ENCODE measurements at regions not wholly inside any gene's neighbourhood (a gene's known extent, or its start where the extent isn't known, plus 50 kb on each side); places are given as distances from the start of the nearest gene placed in this dataset.

DNA sequence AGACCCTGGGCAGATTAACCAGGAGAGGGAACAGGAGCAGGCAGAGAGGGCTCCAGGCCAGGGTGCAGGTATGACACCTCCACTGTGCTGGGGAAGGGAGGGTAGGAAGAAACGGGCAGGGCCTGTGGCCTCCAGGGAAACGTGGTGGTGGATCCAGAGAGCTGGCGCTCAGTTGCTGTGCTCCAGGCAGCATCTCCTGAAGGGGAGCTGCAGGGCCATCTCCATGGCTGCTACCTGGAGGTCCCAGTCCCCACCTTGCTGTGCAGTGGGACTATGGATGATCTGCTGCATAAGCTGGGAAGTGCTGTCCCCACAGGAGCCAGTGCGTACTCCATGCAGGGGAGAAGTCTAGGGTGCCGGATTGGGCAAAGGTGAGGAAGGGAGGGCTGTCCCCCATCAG lies 125.9 kb upstream of the RUNX3 start:
- no peak for DNase-seq (ENCODE audit: low spot score)

DNA sequence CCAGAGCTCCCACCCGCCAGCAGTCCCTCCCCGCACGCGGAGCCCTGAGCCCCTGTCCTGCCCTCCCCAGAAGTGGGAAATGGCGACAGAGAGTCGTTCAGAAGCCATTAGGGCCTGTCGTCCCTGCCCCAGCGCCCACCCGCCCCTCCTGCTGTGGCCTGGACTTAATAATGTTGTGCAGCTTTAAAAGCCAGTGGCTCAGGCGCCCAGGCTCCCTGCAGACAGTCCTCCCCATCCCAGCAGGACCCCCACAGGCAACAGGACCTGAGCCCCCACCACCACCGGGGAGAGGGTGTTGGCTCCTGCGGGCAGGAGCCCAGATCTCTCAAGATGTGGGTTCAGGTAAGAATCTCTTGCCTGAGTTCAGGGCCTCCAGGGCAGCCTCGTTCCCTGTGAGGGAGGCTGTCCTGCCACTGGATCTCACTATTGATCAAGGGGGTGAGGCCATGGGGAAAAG lies 125.3 kb upstream of the RUNX3 start:
- DNase-seq (ENCODE audit: low spot score): no peak

DNA sequence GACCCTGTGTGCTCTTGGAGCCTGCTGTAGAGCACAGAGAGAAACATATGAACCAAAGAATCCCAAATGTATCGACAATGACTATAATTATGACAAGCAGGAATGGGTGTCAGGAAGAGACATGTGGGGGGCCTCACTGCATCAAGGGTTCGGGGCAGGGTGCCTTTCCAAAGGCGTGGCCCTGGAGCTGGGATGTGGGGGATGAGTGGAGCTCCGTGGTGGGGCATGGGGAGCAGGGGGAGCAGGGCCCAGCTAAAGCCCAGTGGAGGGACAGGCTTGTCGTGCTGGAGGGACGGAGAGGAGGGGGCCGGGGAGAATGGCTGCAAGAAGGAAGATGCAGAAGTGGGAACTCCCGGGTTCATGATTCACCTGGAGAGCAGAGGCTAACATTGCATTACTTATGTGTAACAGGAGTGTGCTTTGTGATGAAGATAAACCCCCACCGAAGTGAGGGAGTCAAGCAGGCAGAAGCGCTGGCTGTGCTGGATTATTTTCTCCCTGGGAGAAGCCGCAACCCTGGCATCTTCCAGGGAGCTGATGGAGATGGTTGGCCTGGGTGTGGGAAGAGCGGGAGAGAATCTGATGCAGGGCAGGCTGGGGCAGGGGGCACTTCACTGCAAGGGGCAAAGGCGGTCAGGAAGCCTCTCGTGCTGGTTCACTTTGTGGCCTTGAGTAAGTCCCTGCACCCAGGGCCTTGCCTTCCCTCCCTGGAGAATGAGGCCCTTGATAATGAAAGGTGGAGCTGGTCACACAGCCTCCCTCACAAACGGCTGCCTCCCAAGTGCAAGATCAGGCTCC lies 124.6 kb upstream of the RUNX3 start:
- no peak for DNase-seq (ENCODE audit: low spot score)

DNA sequence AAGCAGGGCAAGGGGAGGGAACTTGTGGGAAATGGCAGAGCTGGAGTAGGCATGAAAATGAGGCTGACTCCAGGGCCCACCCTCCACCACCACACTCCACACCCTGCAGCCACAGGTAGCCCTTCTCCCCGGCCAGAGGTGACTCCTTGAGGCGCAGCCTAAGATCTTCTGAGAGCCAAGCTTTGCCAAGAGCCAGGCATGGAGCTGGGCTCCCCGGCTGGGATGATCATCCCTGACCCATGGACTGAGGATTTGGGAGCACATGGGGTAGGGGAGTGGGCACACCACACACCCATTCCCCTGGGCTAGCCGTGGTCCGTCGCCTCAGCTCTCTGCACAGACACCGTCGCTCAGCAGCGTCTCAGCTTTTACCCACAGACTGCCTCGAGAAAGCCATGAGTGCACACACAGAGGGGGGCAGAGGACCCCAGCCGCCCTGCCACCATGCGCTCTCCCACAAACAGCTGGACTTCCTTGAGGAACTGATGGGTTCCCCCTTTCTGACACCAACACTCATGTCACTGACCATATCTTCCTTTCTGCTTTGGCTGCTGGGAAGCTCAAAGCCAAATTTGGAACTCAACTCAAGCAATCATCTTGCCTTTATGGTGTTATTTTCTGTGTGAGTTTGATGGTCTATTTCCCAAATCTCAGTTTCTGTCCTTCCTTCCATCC lies 123.6 kb upstream of the RUNX3 start:
- no peak for DNase-seq (ENCODE audit: low spot score)

DNA sequence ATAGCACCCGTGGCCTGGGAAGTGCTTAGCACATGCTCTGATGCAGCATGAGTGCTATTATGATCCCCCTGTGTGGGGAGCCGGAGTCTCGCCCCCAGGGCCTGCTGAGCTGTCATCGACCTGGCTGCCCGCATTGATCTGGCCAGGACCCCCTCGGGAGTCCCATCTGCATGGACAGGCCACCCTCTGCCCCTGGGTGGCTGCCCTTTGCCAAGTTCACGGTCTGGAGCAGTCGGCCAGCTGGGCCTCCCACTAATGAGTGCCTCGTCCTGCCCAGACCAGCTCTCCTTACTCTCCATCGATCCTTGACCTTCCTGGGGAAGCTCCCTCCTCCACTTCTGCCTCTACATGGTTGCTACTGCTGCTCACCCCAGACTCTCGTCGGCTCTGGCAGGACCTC lies 121.8 kb upstream of the RUNX3 start:
- no peak for DNase-seq (ENCODE audit: low spot score)

DNA sequence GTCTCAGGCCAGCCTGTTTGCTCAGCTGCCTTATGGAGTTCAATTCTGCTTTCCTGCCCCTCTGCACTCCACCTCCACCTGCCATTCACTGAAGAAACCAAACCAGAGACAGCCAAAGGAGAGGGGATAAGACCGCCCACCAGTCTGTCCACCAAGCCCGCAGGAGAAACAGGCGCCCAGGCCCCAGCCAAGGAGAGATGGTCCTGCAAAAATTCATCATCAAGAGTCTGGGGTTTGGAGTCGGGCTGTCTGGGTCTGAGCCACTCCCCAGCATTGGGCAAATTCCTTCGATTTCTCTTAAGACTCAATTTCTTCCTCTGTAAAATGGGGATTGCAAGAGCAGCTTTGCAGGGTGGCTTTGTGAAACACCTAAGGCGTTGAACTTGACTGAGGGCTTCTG lies 121.4 kb upstream of the RUNX3 start:
- no peak for DNase-seq (ENCODE audit: low spot score)

DNA sequence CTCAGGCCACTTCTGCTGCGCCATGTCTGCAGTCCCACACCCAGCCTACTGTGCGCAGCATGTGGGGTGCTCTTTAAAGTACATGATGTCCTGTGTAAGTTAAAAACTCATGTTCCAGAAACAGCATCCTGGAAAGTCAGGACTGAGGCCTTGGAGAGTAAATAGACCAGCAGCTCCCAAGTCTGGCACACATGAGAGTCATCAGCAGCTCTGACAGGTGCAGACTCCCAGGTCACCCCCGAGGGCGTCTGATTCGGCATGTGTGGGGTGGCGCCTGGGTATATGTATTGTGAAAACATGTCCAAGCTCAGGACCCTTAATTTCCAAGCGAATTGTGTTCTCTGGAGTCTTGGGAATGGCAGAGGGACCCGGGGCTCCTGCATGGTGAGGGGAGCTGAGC lies 120.1 kb upstream of the RUNX3 start:
- no peak for DNase-seq (ENCODE audit: low spot score)

DNA sequence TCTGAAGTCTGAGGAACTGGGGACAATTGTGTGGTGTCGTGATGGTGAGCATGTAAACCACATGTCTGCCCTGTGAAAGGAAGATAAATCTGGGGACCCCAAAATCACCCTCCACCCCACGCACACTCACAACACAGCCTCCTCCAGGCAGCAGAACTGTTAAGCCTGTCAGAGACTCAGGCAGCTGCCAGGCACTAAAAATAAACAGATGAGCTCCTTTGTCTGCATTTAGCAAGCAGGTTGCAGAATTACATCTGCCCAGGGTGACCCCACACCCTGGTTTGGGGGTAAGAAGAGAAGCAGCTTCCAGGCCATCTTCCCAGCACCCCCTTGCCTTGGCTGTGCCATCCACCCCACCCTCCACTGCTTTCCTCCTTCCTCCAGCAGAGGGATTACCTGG lies 119.1 kb upstream of the RUNX3 start:
- no peak for DNase-seq (ENCODE audit: low spot score)

DNA sequence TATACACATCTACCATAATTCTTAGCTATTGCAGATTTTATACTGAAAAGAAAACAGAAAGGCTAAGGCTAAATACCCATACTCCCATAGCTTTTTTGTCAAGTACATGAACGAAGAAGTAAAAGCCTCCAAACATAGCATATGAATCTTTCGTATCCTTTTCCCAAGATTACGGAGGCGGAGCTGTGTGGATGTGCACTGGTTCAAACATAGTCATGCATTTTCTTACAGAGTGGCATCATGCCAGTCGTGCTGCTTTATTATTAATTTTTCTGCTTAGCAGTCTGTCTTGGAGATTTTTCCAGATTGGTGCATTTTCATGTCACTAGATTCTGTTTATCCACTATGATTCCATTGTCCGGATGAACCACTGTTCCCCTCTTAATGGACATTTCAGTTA lies 118.7 kb upstream of the RUNX3 start:
- DNase-seq (ENCODE audit: low spot score): no peak

DNA sequence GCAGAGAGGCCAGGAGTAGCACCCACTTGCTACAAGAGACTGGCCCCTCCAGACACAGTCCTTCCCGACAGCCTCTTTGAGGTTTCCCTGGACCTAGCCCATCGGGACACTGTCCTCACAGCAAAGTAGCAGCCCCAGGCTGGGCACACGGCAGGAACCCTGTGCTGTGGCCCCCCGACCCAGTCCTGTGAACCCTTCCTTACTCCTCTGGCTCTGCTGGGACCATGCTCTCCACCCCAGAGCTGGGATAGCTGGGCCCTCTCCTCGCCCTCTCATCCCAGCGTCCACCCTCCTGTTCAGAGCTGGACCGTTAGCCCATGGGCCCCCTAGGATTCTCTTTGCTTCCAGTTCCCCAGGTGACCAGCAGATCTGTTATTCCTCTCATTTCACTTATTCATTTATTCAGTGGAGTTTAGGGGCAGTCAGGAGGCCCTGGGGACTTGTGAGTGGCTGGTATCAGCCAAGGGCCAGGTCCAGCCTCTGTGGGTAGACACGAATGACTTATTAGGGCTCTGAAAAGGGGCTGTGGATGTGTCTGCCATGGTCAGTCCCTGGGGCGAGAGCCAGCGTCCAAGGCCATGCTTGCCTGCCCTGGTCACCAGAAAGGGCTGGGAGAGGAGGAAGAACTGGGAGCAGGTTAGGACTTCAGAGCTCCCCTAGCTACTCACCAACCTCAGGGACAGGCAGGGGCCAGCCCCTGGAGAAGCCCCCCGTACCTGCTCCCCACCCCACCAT lies 117.6 kb upstream of the RUNX3 start:
- no peak for DNase-seq (ENCODE audit: low spot score)

DNA sequence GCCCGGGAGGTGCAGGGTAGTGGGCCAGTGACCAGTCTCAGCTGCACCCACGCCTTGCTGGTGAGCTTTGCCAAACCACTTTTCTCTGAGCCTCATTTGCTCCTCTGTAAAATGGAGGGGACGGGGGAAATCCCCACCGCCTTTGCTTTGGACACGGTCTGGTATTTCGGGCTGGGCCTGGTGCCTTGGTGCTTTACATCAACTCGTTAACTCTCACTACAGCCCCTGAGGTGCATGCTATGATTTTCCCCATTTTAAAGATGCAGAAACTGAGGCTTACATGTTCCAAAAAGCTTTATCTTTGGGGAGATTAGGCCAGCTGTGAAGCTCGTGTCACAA lies 116.1 kb upstream of the RUNX3 start:
- DNase-seq (ENCODE audit: low spot score): no peak

DNA sequence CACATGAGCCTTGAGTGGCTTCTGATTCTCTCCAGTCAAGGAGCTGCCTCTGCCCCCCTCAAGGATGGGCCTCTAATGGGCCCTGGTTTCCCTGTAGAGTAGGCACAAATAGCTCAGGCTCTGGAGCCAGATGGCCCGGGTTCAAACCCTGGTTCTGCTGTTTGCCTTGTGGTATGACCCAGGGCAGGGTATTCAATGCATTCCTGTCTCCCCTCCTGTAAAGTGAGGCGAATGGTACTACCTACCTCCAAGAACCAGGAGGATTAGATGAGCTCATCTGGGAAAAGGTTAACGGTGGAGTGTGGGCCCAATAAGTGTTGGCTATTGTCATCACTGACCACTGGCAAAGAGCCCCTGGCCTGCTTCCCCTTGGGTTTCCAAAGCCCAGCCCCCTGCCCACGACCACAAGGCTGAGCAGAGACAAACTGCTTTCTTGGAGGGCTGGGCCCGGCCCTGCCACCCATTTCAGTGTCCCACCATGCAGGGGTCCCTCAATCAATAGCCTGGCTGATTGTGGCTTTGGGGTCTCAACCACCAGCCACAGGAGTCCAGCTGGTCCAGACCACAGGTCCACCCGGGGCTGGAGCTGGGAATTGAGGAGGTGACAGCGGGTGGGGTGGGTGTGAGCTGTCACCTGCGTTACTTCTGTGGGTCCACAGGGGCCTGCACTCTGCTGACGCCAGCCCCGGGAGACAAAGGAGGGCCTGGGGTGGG lies 115.6 kb upstream of the RUNX3 start:
- no peak for DNase-seq (ENCODE audit: low spot score)

DNA sequence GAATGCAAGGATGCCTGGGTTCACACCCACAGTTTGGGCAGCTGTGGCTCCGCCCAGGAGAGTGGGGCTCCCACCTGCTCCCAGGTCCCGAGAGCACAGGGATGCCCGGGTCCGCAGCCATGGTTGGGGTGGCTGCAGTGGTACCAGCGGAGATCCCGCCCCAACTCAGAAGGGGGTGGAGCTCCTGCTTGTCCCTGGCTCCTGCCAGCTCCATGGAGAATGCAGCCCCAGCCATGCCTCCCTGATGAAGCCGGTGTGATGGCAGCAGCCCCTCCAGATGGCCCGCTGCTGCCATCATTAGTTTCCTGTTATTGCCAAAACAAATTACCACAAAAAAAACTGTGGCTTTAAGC lies 113.1 kb upstream of the RUNX3 start:
- DNase-seq (ENCODE audit: low spot score): no peak

DNA sequence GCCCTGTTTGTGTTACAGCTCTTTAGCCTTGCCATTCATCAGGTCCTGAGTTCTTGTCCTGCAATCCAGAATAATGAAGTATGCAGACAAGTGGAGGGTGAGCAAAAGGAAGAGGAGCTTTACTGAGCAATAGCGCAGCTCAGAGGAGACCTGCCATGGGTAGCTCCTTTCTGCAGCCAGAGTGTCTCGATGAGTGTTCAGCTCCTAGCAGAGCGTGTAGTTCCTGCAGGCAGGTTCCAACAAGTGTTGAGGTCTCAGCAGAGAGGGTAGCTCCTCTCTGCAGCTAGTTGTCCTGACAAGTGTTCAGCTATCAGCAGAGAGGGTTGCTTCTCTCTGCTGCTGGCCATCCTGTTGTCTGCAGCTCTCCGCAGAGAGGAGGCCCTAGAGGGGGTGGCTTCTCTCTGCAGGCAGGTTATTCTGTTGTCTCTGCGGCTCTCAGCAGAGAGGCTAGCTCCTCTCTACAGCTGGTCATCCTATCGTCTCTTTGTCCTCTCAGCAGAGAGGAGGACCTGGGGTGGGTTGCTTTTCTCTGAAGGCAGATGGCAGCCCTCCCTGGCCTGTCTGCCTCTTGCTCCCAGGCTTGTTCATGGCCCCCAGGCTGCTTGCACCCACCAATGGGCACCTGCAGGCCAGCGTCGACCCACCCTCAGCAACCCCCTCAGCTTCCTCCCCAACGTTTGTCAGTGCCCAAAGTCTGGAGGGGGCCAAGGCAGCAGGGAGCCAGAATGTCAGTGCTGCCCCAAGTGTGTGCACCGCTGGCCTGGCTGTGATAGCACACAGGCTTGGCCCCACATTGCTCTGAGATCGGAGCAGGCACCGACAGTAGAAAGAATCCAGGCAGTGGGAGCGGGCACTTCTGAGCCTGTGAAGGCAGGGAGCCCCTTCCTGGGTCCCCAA lies 112.5 kb upstream of the RUNX3 start:
- DNase-seq (ENCODE audit: low spot score): no peak

DNA sequence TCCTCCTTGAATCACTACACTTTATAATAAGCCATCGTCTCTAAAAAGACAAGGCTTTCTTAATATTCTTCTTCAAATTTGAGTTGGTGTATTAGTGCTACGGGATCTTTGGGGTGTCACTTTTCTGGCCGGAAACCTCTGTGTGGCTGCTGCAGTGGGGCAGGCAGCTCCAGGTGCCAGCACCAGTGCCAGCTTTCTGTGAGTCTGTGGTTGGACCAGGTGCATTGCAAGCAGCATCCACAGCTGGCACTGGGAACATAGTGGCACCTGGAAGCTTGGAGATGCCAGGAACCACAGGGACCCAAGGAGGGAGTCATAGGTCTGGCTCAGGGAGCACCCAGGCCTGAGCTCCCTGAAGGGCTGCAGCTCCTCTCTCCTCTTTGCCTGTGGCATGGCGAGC lies 111.8 kb upstream of the RUNX3 start:
- DNase-seq (ENCODE audit: low spot score): no peak

DNA sequence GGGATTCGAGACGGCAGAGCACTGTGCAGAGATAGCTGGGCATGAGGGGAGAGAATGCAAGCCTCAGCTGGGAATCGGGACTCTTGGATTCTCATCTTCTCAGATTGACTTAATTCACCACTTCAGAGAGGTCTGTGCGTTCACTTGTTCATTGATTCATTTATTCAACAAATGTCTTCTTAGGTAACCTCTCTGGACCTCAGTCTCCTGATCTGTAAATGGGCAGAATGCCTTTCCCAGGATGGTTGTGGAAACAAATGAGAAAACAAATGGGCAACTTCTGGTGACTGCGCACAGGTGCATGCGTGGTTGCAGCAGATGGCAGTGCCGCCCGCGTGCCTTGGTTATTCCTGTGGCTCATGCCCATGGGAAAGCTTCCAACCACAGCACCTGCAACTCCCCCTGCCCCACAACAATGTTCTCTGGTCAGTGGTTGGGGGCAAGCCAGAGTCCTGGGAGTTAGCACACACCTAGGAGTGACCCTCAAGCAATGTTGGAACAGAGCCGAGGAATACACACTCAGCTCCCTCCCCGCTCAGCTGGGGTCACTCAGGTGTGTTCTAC lies 110.1 kb upstream of the RUNX3 start:
- no peak for DNase-seq (ENCODE audit: low spot score)

DNA sequence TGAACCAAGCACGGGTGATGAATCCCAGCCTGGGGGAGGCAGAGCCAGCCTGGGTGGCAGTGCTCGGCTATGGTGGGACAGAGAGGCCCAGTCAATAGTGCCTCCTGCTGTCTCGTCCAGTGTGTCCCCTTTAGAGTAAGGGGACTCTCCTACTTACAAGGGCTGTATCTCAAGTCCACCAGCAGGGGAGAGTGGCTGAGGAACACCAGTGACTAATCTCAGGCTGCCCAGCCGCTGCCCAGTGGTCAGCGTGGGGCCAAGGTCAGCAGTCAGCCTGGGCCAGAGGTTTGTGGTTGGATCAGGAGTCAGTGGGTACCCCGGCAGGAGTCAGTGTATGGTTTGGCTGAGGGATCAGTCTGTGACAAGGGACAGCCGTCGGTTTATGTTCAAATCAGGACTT lies 109.2 kb upstream of the RUNX3 start:
- DNase-seq (ENCODE audit: low spot score): no peak

DNA sequence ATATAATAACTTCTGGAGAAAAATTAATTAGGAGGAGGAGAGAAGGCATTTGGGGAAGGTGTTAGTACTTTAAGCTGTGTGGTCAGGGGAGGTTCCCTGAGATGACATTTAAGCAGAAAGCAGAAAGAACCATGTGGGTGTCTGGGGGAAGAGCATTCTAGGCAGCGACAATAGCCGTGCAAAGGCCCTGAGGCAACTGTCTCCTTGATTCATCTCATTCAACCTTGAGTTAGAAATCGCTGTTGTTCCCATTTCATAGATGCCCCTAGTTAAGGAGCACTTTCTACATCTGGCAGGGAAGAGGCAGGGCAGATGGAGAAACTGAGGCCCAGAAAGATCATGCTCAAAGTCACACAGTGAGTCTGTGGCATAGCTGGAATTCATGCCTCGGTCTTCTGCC lies 108.6 kb upstream of the RUNX3 start:
- DNase-seq (ENCODE audit: low spot score): no peak

DNA sequence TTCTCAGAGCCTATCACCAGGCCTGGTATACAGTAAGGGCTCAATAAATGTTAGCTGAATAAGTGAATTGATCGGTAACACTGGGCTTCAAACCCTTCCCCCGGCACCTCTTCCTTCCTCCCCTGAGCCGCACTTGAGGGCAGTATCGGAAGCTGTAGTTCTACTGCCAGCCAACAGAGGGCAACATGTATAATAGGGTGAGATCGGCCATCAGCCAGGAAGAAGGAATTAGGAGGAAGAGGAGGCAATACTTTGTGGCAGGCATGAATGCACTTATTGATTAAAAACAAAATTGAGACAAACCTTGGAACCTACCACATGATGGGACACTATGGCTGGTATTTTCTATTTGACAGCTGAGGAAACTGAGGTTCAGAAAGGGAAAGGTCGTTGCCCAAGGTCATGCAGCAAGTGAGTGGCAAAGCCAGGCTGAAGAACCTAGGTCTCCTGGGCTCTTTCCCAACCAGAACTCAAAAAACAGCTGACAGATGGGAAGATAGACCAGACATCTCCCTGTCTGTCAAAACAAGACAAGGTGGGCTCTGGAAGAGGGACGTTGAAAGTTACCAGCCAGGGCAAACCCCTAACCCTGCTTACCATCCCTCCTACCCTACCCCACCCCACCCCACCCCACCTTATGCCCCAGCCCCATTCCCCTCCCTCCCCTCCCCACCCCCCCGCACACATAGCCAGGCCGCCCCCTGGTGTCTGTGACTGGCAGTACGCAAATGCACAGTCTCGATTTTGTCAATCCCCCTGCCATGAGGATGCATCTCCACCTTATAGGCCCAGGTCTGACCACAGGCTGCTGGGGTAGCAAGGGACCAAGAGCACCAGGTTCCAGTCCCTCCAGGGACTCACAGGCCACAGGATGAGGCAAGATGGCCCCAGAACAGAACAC lies 107.3 kb upstream of the RUNX3 start:
- DNase-seq (ENCODE audit: low spot score): peak; percentile 68

DNA sequence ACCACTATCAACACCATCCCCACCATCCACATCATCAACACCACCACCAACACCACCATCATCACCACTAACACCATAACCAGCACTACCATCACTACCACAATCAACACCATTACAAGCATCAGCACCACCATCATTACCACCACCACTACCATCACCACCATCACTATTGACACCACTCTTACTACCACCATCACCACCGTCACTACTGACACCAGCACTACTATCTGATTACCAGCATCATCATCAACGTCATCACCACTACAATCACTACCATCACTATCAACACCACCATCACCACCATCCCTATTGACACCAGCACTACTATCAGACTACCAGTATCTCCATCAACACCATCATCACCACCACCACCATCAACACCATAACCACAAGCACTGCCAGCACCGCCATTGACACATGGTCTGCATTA lies 106.1 kb upstream of the RUNX3 start:
- DNase-seq (ENCODE audit: low spot score): no peak

Data from NAMALWA (cell line).